HepG2 (cell line): ENCODE measurements at regions not wholly inside any gene's neighbourhood (a gene's known extent, or its start where the extent isn't known, plus 50 kb on each side); places are given as distances from the start of the nearest gene placed in this dataset.

Experiments
- BATF2 ChIP-seq: sonication (generic); formaldehyde crosslinking; IDR thresholded peaks from 2 replicates; pipeline ENCODE4 v1.8.0; 2022; ENCODE audit warnings: mild to moderate bottlenecking, missing genetic modification reagents, moderate library complexity
- HMG20A ChIP-seq: IDR thresholded peaks from 2 replicates; pipeline ENCODE4 v1.6.1; 2016; ENCODE audit warnings: borderline replicate concordance
- HNF4G ChIP-seq, 2 experiments: sonication (generic) in 1 of 2; formaldehyde crosslinking in 1 of 2; IDR thresholded peaks; 2 replicates each; pipeline versions ENCODE4 v1.4.0 to v1.6.1; 2011 to 2020; ENCODE audit warnings: borderline replicate concordance in 2 of 2, low read depth in 2 of 2, mild to moderate bottlenecking in 2 of 2, low read length in 1 of 2, missing genetic modification reagents in 1 of 2, moderate library complexity in 1 of 2
- KAT2B ChIP-seq: fragments of 150-350 bp; IDR thresholded peaks from 2 replicates; pipeline ENCODE4 v1.6.1; 2014; ENCODE audit warnings: low read depth, low read length, borderline replicate concordance
- MYC ChIP-seq: sonication (generic); formaldehyde crosslinking; IDR thresholded peaks from 2 replicates; pipeline ENCODE4 v1.9.0; 2021; ENCODE audit warnings: missing genetic modification reagents, borderline replicate concordance
- NFKB2 ChIP-seq: sonication (generic); formaldehyde crosslinking; IDR thresholded peaks from 2 replicates; pipeline ENCODE4 v1.4.0; 2020; ENCODE audit warnings: missing genetic modification reagents, borderline replicate concordance
- NRL ChIP-seq: sonication (generic); formaldehyde crosslinking; IDR thresholded peaks from 2 replicates; pipeline ENCODE4 v1.5.0; 2020; ENCODE audit warnings: missing genetic modification reagents, mild to moderate bottlenecking, moderate library complexity, borderline replicate concordance
- RELA ChIP-seq: sonication (generic); formaldehyde crosslinking; IDR thresholded peaks from 2 replicates; pipeline ENCODE4 v1.4.0; 2020; ENCODE audit warnings: missing genetic modification reagents
- SKI ChIP-seq: fragments of 450-650 bp; IDR thresholded peaks from one replicate; pipeline ENCODE4 v1.6.1; 2018; ENCODE audit warnings: mild to moderate bottlenecking; ENCODE audit not compliant: partially characterized antibody
- TBX2 ChIP-seq: sonication (generic); formaldehyde crosslinking; IDR thresholded peaks from 2 replicates; pipeline ENCODE4 v1.5.0; 2020; ENCODE audit warnings: missing genetic modification reagents, mild to moderate bottlenecking, borderline replicate concordance
- TCF7 ChIP-seq: sonication (generic); IDR thresholded peaks from 2 replicates; pipeline ENCODE4 v1.6.1; 2016; ENCODE audit warnings: antibody characterized with exemption, low read depth
- ZNF616 ChIP-seq: sonication (generic); formaldehyde crosslinking; IDR thresholded peaks from 2 replicates; pipeline ENCODE4 v1.5.0; 2020; ENCODE audit warnings: low read depth, mild to moderate bottlenecking, missing genetic modification reagents
- TF ChIP-seq, protein P1 (sequence below), 2 experiments: sonication (generic) in 1 of 2; formaldehyde crosslinking in 1 of 2; IDR thresholded peaks; 2 replicates each; pipeline versions ENCODE4 v1.4.0 to v1.6.1; 2018 to 2020; ENCODE audit warnings: missing genetic modification reagents in 2 of 2, borderline replicate concordance in 1 of 2, low read depth in 1 of 2, mild to moderate bottlenecking in 1 of 2, missing biosample characterization in 1 of 2
- TF ChIP-seq, protein P2 (sequence below): sonication (generic); formaldehyde crosslinking; IDR thresholded peaks from 2 replicates; pipeline ENCODE4 v1.5.1; 2020; ENCODE audit warnings: mild to moderate bottlenecking, moderate library complexity, missing genetic modification reagents
- TF ChIP-seq, protein P3 (sequence below): sonication (generic); formaldehyde crosslinking; IDR thresholded peaks from 2 replicates; pipeline ENCODE4 v1.4.0; 2020; ENCODE audit warnings: mild to moderate bottlenecking, missing genetic modification reagents
- TF ChIP-seq, protein P4 (sequence below): sonication (generic); formaldehyde crosslinking; IDR thresholded peaks from 2 replicates; pipeline ENCODE4 v1.5.0; 2020; ENCODE audit warnings: mild to moderate bottlenecking, missing genetic modification reagents, borderline replicate concordance

GRCh38 chr7:25851332-25852210 is 300.4 kb upstream of the NFE2L3 start (continued):
- no peak for TF ChIP-seq HNF4G (IDR thresholded peaks at IDR 0.05; ENCODE audit: borderline replicate concordance, low read depth, low read length)
- no peak for TF ChIP-seq HNF4G (CRISPR knock-in tag; IDR thresholded peaks at IDR 0.05; ENCODE audit: borderline replicate concordance, low read depth)
- TF ChIP-seq, protein P1, sequence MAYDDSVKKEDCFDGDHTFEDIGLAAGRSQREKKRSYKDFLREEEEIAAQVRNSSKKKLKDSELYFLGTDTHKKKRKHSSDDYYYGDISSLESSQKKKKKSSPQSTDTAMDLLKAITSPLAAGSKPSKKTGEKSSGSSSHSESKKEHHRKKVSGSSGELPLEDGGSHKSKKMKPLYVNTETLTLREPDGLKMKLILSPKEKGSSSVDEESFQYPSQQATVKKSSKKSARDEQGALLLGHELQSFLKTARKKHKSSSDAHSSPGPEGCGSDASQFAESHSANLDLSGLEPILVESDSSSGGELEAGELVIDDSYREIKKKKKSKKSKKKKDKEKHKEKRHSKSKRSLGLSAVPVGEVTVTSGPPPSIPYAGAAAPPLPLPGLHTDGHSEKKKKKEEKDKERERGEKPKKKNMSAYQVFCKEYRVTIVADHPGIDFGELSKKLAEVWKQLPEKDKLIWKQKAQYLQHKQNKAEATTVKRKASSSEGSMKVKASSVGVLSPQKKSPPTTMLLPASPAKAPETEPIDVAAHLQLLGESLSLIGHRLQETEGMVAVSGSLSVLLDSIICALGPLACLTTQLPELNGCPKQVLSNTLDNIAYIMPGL (CRISPR knock-in tag; IDR thresholded peaks at IDR 0.05; ENCODE audit: borderline replicate concordance in 1 of 2, low read depth in 1 of 2): 0 out of 4 replicates have a peak, but pooled peaks of 1 of the 2 experiments have one; percentile 31
- no peak for TF ChIP-seq SKI
- TF ChIP-seq ZNF616: no peak
- no peak for TF ChIP-seq NRL (CRISPR knock-in tag)
- TF ChIP-seq BATF2: no peak
- TF ChIP-seq RELA: no peak
- TF ChIP-seq, protein P2, sequence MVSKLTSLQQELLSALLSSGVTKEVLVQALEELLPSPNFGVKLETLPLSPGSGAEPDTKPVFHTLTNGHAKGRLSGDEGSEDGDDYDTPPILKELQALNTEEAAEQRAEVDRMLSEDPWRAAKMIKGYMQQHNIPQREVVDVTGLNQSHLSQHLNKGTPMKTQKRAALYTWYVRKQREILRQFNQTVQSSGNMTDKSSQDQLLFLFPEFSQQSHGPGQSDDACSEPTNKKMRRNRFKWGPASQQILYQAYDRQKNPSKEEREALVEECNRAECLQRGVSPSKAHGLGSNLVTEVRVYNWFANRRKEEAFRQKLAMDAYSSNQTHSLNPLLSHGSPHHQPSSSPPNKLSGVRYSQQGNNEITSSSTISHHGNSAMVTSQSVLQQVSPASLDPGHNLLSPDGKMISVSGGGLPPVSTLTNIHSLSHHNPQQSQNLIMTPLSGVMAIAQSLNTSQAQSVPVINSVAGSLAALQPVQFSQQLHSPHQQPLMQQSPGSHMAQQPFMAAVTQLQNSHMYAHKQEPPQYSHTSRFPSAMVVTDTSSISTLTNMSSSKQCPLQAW: peak; percentile 44; the same call in 1 of the 2 replicates
- no peak for TF ChIP-seq NFKB2 (CRISPR knock-in tag)
- no peak for TF ChIP-seq MYC
- TF ChIP-seq KAT2B: no peak
- no peak for TF ChIP-seq TBX2 (CRISPR knock-in tag)
- TF ChIP-seq, protein P3, sequence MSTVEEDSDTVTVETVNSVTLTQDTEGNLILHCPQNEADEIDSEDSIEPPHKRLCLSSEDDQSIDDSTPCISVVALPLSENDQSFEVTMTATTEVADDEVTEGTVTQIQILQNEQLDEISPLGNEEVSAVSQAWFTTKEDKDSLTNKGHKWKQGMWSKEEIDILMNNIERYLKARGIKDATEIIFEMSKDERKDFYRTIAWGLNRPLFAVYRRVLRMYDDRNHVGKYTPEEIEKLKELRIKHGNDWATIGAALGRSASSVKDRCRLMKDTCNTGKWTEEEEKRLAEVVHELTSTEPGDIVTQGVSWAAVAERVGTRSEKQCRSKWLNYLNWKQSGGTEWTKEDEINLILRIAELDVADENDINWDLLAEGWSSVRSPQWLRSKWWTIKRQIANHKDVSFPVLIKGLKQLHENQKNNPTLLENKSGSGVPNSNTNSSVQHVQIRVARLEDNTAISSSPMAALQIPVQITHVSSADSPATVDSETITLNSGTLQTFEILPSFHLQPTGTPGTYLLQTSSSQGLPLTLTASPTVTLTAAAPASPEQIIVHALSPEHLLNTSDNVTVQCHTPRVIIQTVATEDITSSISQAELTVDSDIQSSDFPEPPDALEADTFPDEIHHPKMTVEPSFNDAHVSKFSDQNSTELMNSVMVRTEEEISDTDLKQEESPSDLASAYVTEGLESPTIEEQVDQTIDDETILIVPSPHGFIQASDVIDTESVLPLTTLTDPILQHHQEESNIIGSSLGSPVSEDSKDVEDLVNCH: no peak
- TF ChIP-seq, protein P4, sequence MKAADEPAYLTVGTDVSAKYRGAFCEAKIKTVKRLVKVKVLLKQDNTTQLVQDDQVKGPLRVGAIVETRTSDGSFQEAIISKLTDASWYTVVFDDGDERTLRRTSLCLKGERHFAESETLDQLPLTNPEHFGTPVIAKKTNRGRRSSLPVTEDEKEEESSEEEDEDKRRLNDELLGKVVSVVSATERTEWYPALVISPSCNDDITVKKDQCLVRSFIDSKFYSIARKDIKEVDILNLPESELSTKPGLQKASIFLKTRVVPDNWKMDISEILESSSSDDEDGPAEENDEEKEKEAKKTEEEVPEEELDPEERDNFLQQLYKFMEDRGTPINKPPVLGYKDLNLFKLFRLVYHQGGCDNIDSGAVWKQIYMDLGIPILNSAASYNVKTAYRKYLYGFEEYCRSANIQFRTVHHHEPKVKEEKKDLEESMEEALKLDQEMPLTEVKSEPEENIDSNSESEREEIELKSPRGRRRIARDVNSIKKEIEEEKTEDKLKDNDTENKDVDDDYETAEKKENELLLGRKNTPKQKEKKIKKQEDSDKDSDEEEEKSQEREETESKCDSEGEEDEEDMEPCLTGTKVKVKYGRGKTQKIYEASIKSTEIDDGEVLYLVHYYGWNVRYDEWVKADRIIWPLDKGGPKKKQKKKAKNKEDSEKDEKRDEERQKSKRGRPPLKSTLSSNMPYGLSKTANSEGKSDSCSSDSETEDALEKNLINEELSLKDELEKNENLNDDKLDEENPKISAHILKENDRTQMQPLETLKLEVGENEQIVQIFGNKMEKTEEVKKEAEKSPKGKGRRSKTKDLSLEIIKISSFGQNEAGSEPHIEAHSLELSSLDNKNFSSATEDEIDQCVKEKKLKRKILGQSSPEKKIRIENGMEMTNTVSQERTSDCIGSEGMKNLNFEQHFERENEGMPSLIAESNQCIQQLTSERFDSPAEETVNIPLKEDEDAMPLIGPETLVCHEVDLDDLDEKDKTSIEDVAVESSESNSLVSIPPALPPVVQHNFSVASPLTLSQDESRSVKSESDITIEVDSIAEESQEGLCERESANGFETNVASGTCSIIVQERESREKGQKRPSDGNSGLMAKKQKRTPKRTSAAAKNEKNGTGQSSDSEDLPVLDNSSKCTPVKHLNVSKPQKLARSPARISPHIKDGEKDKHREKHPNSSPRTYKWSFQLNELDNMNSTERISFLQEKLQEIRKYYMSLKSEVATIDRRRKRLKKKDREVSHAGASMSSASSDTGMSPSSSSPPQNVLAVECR: no peak
- no peak for TF ChIP-seq TCF7
- no peak for TF ChIP-seq HMG20A (CRISPR knock-in tag)
